Trophoblast cell (in vitro differentiated cells and primary cell): ENCODE measurements at regions not wholly inside any gene's neighbourhood (a gene's known extent, or its start where the extent isn't known, plus 50 kb on each side); places are given as distances from the start of the nearest gene placed in this dataset.
A peak's percentile ranks its signal among the peaks of the same experiment; 100 is the strongest.

ENCODE experiments used
- DNase-seq, 2 donors: peaks; one replicate each; pipeline ENCODE4 v3.0.0-alpha.2; 2016
- H2AFZ ChIP-seq: 2 replicates; pipeline ENCODE4 v1.6.1; 2013; ENCODE audit warnings: low read length, moderate library complexity, mild to moderate bottlenecking; ENCODE audit not compliant: insufficient read depth, poor library complexity
- H2AK5ac ChIP-seq: 2 replicates; pipeline ENCODE4 v1.6.1; 2013; ENCODE audit warnings: mild to moderate bottlenecking, low read length
- H2BK120ac ChIP-seq: 2 replicates; pipeline ENCODE4 v1.6.1; 2013; ENCODE audit warnings: low read length, mild to moderate bottlenecking, moderate library complexity; ENCODE audit not compliant: insufficient read depth, poor library complexity
- H2BK12ac ChIP-seq: 2 replicates; pipeline ENCODE4 v1.6.1; 2013; ENCODE audit warnings: mild to moderate bottlenecking, low read length, moderate library complexity
- H2BK5ac ChIP-seq: 2 replicates; pipeline ENCODE4 v1.6.1; 2013; ENCODE audit warnings: low read length, low read depth, moderate library complexity, mild to moderate bottlenecking; ENCODE audit not compliant: poor library complexity
- H3K14ac ChIP-seq: 2 replicates; pipeline ENCODE4 v1.6.1; 2013; ENCODE audit warnings: mild to moderate bottlenecking, low read length
- H3K18ac ChIP-seq: 2 replicates; pipeline ENCODE4 v1.6.1; 2013; ENCODE audit warnings: mild to moderate bottlenecking, low read length
- H3K23ac ChIP-seq: 2 replicates; pipeline ENCODE4 v1.6.1; 2013; ENCODE audit warnings: low read length
- H3K27ac ChIP-seq: 2 replicates; pipeline ENCODE4 v1.5.1; 2013; ENCODE audit warnings: low read depth, mild to moderate bottlenecking, inconsistent platforms, low read length, moderate library complexity
- H3K27me3 ChIP-seq: 2 replicates; pipeline ENCODE4 v1.6.1; 2013; ENCODE audit warnings: inconsistent platforms, mild to moderate bottlenecking, low read length, moderate library complexity; ENCODE audit not compliant: insufficient read depth
- H3K36me3 ChIP-seq, 2 experiments: 1 replicate in 1 of 2; 2 replicates in 1 of 2; pipeline ENCODE4 v1.6.1; 2013; ENCODE audit warnings: low read length in 2 of 2, mild to moderate bottlenecking in 2 of 2, moderate library complexity in 1 of 2; ENCODE audit not compliant: insufficient read depth in 2 of 2, control insufficient read depth in 1 of 2
- H3K4ac ChIP-seq: 2 replicates; pipeline ENCODE4 v1.6.1; 2013; ENCODE audit warnings: low read depth, mild to moderate bottlenecking, low read length, moderate library complexity
- H3K4me1 ChIP-seq, 2 experiments: 1 replicate in 1 of 2; 2 replicates in 1 of 2; pipeline ENCODE4 v1.6.1; 2013; ENCODE audit warnings: low read length in 2 of 2, mild to moderate bottlenecking in 2 of 2, moderate library complexity in 1 of 2; ENCODE audit not compliant: insufficient read depth in 2 of 2, control insufficient read depth in 1 of 2
- H3K4me2 ChIP-seq: 2 replicates; pipeline ENCODE4 v1.6.1; 2013; ENCODE audit warnings: inconsistent platforms, mild to moderate bottlenecking, low read length, moderate library complexity
- H3K4me3 ChIP-seq: 2 replicates; pipeline ENCODE4 v1.5.1; 2013; ENCODE audit warnings: mild to moderate bottlenecking, low read depth, low read length, inconsistent platforms
- H3K79me1 ChIP-seq: one replicate; pipeline ENCODE4 v1.6.1; 2013; ENCODE audit warnings: low read length
- H3K79me2 ChIP-seq: 2 replicates; pipeline ENCODE4 v1.6.1; 2013; ENCODE audit warnings: low read length, mild to moderate bottlenecking; ENCODE audit not compliant: control insufficient read depth, insufficient read depth, poor library complexity
- H3K9ac ChIP-seq: 2 replicates; pipeline ENCODE4 v1.6.1; 2013; ENCODE audit warnings: mild to moderate bottlenecking, low read length
- H3K9me3 ChIP-seq: 2 replicates; pipeline ENCODE4 v1.6.1; 2013; ENCODE audit warnings: low read depth, mild to moderate bottlenecking, control low read depth, inconsistent platforms, low read length; ENCODE audit not compliant: insufficient read depth
- H4K12ac ChIP-seq: 2 replicates; pipeline ENCODE4 v1.6.1; 2013; ENCODE audit warnings: low read depth, mild to moderate bottlenecking, low read length, moderate library complexity
- H4K8ac ChIP-seq: 2 replicates; pipeline ENCODE4 v1.6.1; 2013; ENCODE audit warnings: low read depth, mild to moderate bottlenecking, low read length, moderate library complexity
- H4K91ac ChIP-seq: one replicate; pipeline ENCODE4 v1.6.1; 2013; ENCODE audit warnings: low read depth, mild to moderate bottlenecking, low read length, moderate library complexity
- WGBS: extraction: QIAGEN DNeasy Blood & Tissue Kit; methylation state at CpG from one replicate; pipeline ENCODE4 v1.1.7; 2013; ENCODE audit warnings: missing lambda C conversion rate; ENCODE audit not compliant: insufficient read length, insufficient coverage; ENCODE audit errors: extremely low coverage; 5-methylcytosine and 5-hydroxymethylcytosine counted together

DNA sequence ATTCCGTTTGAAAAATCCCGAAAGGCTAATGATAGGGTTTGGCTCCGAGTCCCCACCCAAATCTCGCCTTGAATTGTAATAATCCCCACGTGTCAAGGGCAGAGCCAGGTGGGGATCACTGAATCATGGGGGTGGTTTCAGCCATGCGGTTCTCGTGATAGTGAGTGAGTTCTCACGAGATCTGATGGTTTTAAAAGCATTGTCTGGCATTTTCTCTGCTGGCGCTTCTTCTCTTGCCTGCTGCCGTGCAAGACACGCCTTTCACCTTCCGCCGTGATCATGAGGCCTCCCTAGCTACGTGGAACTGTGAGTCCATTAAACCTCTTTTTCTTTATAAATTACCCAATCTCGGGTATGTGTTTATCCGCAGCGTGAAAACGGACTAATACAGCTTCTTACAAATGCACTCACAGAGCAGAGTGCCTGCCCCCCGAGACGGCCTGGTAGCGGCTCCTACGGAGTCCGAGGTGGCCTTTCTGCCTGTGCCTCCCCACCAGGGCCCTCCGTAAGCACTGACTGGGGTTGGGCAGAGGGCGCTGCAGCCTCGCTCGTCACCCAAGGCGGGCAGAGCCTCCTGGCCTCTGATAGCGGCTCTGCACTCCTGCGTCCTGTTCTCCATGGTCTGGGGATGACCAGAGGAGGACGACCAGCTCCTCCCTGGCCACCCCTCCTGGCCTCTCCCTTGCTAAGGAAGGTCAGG is 131.7 kb downstream of the FOXL1 start:
- no peak overlapping the region for H2AK5ac ChIP-seq
- H3K27me3 ChIP-seq, result no peaks in the 10 kb centered on the region
- no peaks in the 10 kb centered on the region for H3K79me2 ChIP-seq
- H3K4me2 ChIP-seq, result no peak overlapping the region
- no peaks in the 10 kb centered on the region for H3K4me1 ChIP-seq
- WGBS, result no CpG with 5 or more reads among the region's 31 CpGs
- no peaks in the 10 kb centered on the region for H3K79me1 ChIP-seq
- H4K91ac ChIP-seq, result no peak overlapping the region
- H2BK120ac ChIP-seq, result no peak overlapping the region
- H3K23ac ChIP-seq, result no peak overlapping the region
- H3K36me3 ChIP-seq, result no peaks in the 10 kb centered on the region
- H4K12ac ChIP-seq, result no peak overlapping the region
- H3K9me3 ChIP-seq, result peaks cover 2% of the 10 kb centered on the region
- H3K4ac ChIP-seq, result no peak overlapping the region
- no peak overlapping the region for H2AFZ ChIP-seq
- no peak overlapping the region for H4K8ac ChIP-seq
- no peak for DNase-seq
- H3K9ac ChIP-seq, result no peak overlapping the region
- H2BK5ac ChIP-seq, result no peak overlapping the region
- no peak overlapping the region for H3K18ac ChIP-seq
- no peak overlapping the region for H3K14ac ChIP-seq
- H2BK12ac ChIP-seq, result no peak overlapping the region
- H3K4me3 ChIP-seq, result no peak overlapping the region
- H3K27ac ChIP-seq, result no peak overlapping the region

GRCh38 chr16:86710602-86710950 is 132.2 kb downstream of the FOXL1 start:
- H4K91ac ChIP-seq, result no peak overlapping the region
- H3K36me3 ChIP-seq, result no peaks in the 10 kb centered on the region
- H3K4me3 ChIP-seq, result no peak overlapping the region
- H3K4ac ChIP-seq, result no peak overlapping the region
- H2BK120ac ChIP-seq, result no peak overlapping the region
- no peak overlapping the region for H2AK5ac ChIP-seq
- no peak overlapping the region for H3K14ac ChIP-seq
- WGBS, result no CpG with 5 or more reads among the region's 8 CpGs
- H3K9me3 ChIP-seq, result peaks cover 2% of the 10 kb centered on the region
- DNase-seq, result no peak
- no peak overlapping the region for H3K27ac ChIP-seq
- no peaks in the 10 kb centered on the region for H3K79me1 ChIP-seq
- no peak overlapping the region for H4K8ac ChIP-seq
- no peaks in the 10 kb centered on the region for H3K79me2 ChIP-seq
- H3K4me1 ChIP-seq, result no peaks in the 10 kb centered on the region
- no peak overlapping the region for H2BK5ac ChIP-seq
- H2BK12ac ChIP-seq, result no peak overlapping the region
- no peak overlapping the region for H4K12ac ChIP-seq
- no peak overlapping the region for H3K18ac ChIP-seq
- no peaks in the 10 kb centered on the region for H3K27me3 ChIP-seq
- no peak overlapping the region for H2AFZ ChIP-seq
- no peak overlapping the region for H3K4me2 ChIP-seq
- H3K23ac ChIP-seq, result no peak overlapping the region
- H3K9ac ChIP-seq, result no peak overlapping the region

- Histone ChIP-seq H4K8ac (no peak overlapping the region), H2AFZ (no peak overlapping the region), H2AK5ac (no peak overlapping the region), H4K12ac (no peak overlapping the region), H2BK5ac (no peak overlapping the region), H3K4ac (no peak overlapping the region), H3K27ac (no peak overlapping the region), H3K23ac (no peak overlapping the region), H3K4me1 (no peaks in the 10 kb centered on the region), H3K36me3 (no peaks in the 10 kb centered on the region), H3K79me1 (no peaks in the 10 kb centered on the region), H3K4me2 (no peak overlapping the region), H4K91ac (no peak overlapping the region), H3K79me2 (no peaks in the 10 kb centered on the region), H3K27me3 (no peaks in the 10 kb centered on the region), H3K4me3 (peak overlapping the region; percentile 38), H3K9ac (no peak overlapping the region), H3K18ac (no peak overlapping the region), H3K14ac (no peak overlapping the region), H3K9me3 (no peaks in the 10 kb centered on the region), H2BK12ac (no peak overlapping the region), H2BK120ac (no peak overlapping the region)
- DNase-seq, result no peak
- WGBS, result no CpG with 5 or more reads among the region's 18 CpGs
Measured at GRCh38 chr16:86712158-86713009, 134.0 kb downstream of the FOXL1 start.

DNA sequence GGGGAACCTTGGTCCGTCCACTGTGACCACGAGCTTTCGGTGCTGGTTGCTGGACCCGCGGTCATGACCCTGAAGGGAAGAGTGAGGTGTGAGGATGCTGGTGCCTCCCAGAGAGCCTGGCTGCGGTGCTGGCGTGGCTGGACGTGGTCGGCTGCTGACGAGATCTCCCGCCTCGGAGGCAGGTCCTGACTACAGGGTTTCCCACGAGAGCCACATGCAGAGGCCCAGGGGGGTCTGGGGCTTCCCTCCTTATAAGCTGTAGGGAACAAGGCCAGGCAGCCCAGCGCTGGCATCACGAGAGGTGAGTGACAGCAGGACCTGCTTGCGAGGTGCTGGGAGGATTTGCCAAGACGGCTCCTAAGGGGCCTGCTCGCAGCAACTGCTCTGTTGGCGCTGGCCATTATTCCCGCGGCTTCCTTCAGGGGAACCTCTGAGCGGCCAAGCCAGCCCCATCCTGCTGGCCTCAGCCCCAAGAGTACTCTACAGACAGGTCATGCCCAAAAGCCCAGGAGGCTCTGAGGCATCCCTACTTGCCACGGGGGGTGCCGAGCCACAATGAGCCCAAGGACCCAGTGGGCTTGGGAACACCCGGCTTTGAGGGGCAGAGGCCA is 134.8 kb downstream of the FOXL1 start:
- Histone ChIP-seq H3K27ac (no peak overlapping the region), H4K12ac (no peak overlapping the region), H4K8ac (no peak overlapping the region), H3K79me2 (no peaks in the 10 kb centered on the region), H3K9ac (no peak overlapping the region), H3K18ac (no peak overlapping the region), H3K4me3 (no peak overlapping the region), H3K4me2 (no peak overlapping the region), H3K79me1 (no peaks in the 10 kb centered on the region), H4K91ac (no peak overlapping the region), H3K14ac (no peak overlapping the region), H3K23ac (no peak overlapping the region), H3K4ac (no peak overlapping the region), H3K4me1 (no peaks in the 10 kb centered on the region), H2AK5ac (no peak overlapping the region), H3K9me3 (no peaks in the 10 kb centered on the region), H2BK12ac (no peak overlapping the region), H3K36me3 (no peaks in the 10 kb centered on the region), H2BK120ac (no peak overlapping the region), H3K27me3 (no peaks in the 10 kb centered on the region), H2AFZ (no peak overlapping the region), H2BK5ac (no peak overlapping the region)
- no CpG with 5 or more reads among the region's 25 CpGs for WGBS
- DNase-seq, result no peak
